ENCODE measurements at regions not wholly inside any gene's neighbourhood (a gene's known extent, or its start where the extent isn't known, plus 50 kb on each side); places are given as distances from the start of the nearest gene placed in this dataset.
"Not testable (repeated sequence)": the region's sequence is repeated elsewhere in the genome, so short reads cannot be mapped to it uniquely, and the experiment has no call there.

GRCh38 chr5:50898966-50899365 is 232.5 kb downstream of the PARP8 start:
- ChIA-PET CTCF (no interaction called here), POLR2A (no interaction called here)
- DNase-seq (ENCODE audit: extremely low spot score), result no peak
- TF ChIP-seq BHLHE40 (IDR thresholded peaks at IDR 0.05; ENCODE audit: borderline replicate concordance) (no peak), TARDBP (IDR thresholded peaks at IDR 0.05) (no peak), PKNOX1 (IDR thresholded peaks at IDR 0.05) (no peak), FOXA1 (IDR thresholded peaks at IDR 0.05) (no peak), ELF4 (IDR thresholded peaks at IDR 0.05) (no peak), ZNF384 (IDR thresholded peaks at IDR 0.05) (no peak), HDGF (IDR thresholded peaks at IDR 0.05; ENCODE audit: borderline replicate concordance) (no peak), FOXM1 (IDR thresholded peaks at IDR 0.05; ENCODE audit: borderline replicate concordance) (no peak), SUZ12 (IDR thresholded peaks at IDR 0.05) (no peak), SP1 (IDR thresholded peaks at IDR 0.05) (no peak), L3MBTL2 (conservative IDR thresholded peaks at IDR 0.05) (no peak), CTBP1 (IDR thresholded peaks at IDR 0.05; ENCODE audit: borderline replicate concordance) (no peak), ARNT (IDR thresholded peaks at IDR 0.05) (no peak), NFRKB (IDR thresholded peaks at IDR 0.05) (no peak), FOXK2 (IDR thresholded peaks at IDR 0.05) (no peak)

- DNase-seq (ENCODE audit: extremely low spot score), result no peak
- POLR2A ChIA-PET, result no interaction called here
- CTCF ChIA-PET, result no interaction called here
- TF ChIP-seq ELF4 (IDR thresholded peaks at IDR 0.05) (no peak), SP1 (IDR thresholded peaks at IDR 0.05) (no peak), ZNF384 (IDR thresholded peaks at IDR 0.05) (no peak), SUZ12 (IDR thresholded peaks at IDR 0.05) (no peak), ARNT (IDR thresholded peaks at IDR 0.05) (no peak), FOXA1 (IDR thresholded peaks at IDR 0.05) (no peak), L3MBTL2 (conservative IDR thresholded peaks at IDR 0.05) (no peak), FOXM1 (IDR thresholded peaks at IDR 0.05; ENCODE audit: borderline replicate concordance) (no peak)
Measured at GRCh38 chr5:50900952-50901510, 234.6 kb downstream of the PARP8 start.

- DNase-seq (ENCODE audit: extremely low spot score), result no peak
- no peak for TF ChIP-seq L3MBTL2 (conservative IDR thresholded peaks at IDR 0.05)
- no peak for TF ChIP-seq HDGF (IDR thresholded peaks at IDR 0.05; ENCODE audit: borderline replicate concordance)
- no peak for TF ChIP-seq CTBP1 (IDR thresholded peaks at IDR 0.05; ENCODE audit: borderline replicate concordance)
- no peak for TF ChIP-seq TARDBP (IDR thresholded peaks at IDR 0.05)
- no peak for TF ChIP-seq FOXM1 (IDR thresholded peaks at IDR 0.05; ENCODE audit: borderline replicate concordance)
- CTCF ChIA-PET, result no interaction called here
- POLR2A ChIA-PET, result interaction anchor here (0.6 kb wide), 1 partner anchor 35 kb away, joined by 4 read pairs; no protein-coding TSS in a partner anchor
Measured at GRCh38 chr5:50903651-50904050, 237.2 kb downstream of the PARP8 start.

- POLR2A ChIA-PET, result no interaction called here
- TF ChIP-seq CTBP1 (IDR thresholded peaks at IDR 0.05; ENCODE audit: borderline replicate concordance) (no peak), LEF1 (IDR thresholded peaks at IDR 0.05; ENCODE audit: borderline replicate concordance) (no peak), ZNF384 (IDR thresholded peaks at IDR 0.05) (no peak), SP1 (IDR thresholded peaks at IDR 0.05) (no peak), ARNT (IDR thresholded peaks at IDR 0.05) (no peak), ELF4 (IDR thresholded peaks at IDR 0.05) (no peak), BHLHE40 (IDR thresholded peaks at IDR 0.05; ENCODE audit: borderline replicate concordance) (no peak), TARDBP (IDR thresholded peaks at IDR 0.05) (no peak), FOXM1 (IDR thresholded peaks at IDR 0.05; ENCODE audit: borderline replicate concordance) (no peak)
- CTCF ChIA-PET, result no interaction called here
- no peak for DNase-seq (ENCODE audit: extremely low spot score)
Measured at GRCh38 chr5:50905996-50906570, 239.6 kb downstream of the PARP8 start.

- CTCF ChIA-PET; DNase-seq (ENCODE audit: extremely low spot score); POLR2A ChIA-PET: not testable (repeated sequence)
Measured at GRCh38 chr5:50920160-50920559, 253.7 kb downstream of the PARP8 start.

GRCh38 chr5:50921366-50922133 is 255.1 kb downstream of the PARP8 start:
- TF ChIP-seq CTBP1 (IDR thresholded peaks at IDR 0.05; ENCODE audit: borderline replicate concordance), result no peak
- TF ChIP-seq FOXA1 (IDR thresholded peaks at IDR 0.05), result no peak
- TF ChIP-seq ARNT (IDR thresholded peaks at IDR 0.05), result no peak
- no peak for TF ChIP-seq ELF4 (IDR thresholded peaks at IDR 0.05)
- TF ChIP-seq HDGF (IDR thresholded peaks at IDR 0.05; ENCODE audit: borderline replicate concordance), result no peak
- no peak for TF ChIP-seq FOXM1 (IDR thresholded peaks at IDR 0.05; ENCODE audit: borderline replicate concordance)
- TF ChIP-seq TARDBP (IDR thresholded peaks at IDR 0.05), result no peak
- no peak for TF ChIP-seq FOXK2 (IDR thresholded peaks at IDR 0.05)
- no peak for TF ChIP-seq NFRKB (IDR thresholded peaks at IDR 0.05)
- TF ChIP-seq SUZ12 (IDR thresholded peaks at IDR 0.05), result no peak
- no peak for TF ChIP-seq ZNF384 (IDR thresholded peaks at IDR 0.05)
- TF ChIP-seq BHLHE40 (IDR thresholded peaks at IDR 0.05; ENCODE audit: borderline replicate concordance), result no peak
- TF ChIP-seq SP1 (IDR thresholded peaks at IDR 0.05), result no peak
- TF ChIP-seq L3MBTL2 (conservative IDR thresholded peaks at IDR 0.05), result no peak
- TF ChIP-seq LEF1 (IDR thresholded peaks at IDR 0.05; ENCODE audit: borderline replicate concordance), result no peak
- no peak for TF ChIP-seq PKNOX1 (IDR thresholded peaks at IDR 0.05)
- CTCF ChIA-PET, result no interaction called here
- POLR2A ChIA-PET, result no interaction called here
- no peak for DNase-seq (ENCODE audit: extremely low spot score)

- POLR2A ChIA-PET; DNase-seq (ENCODE audit: extremely low spot score); CTCF ChIA-PET: not testable (repeated sequence)
Measured at GRCh38 chr5:50922134-50922941, 255.9 kb downstream of the PARP8 start.
